ENCODE measurements at regions not wholly inside any gene's neighbourhood (a gene's known extent, or its start where the extent isn't known, plus 50 kb on each side); places are given as distances from the start of the nearest gene placed in this dataset.

GRCh38 chr2:67782443-67782842 is 280.4 kb downstream of the C1D start:
- peak; percentile 71 for DNase-seq
- Histone ChIP-seq H3K27me3 (no peaks in the 10 kb centered on the region), H3K36me3 (no peaks in the 10 kb centered on the region), H3K9me3 (no peaks in the 10 kb centered on the region), H3K27ac (peak overlapping the region in 3 of 4 donors; percentile 42 to 69 (median 55)), H3K4me1 (peaks cover 0 to 30% (median 15%) of the 10 kb centered on the region in 4 donors), H3K4me3 (no peak overlapping the region)
- TF ChIP-seq POLR2AphosphoS5 (IDR thresholded peaks at IDR 0.05) (peak in 3 of 4 donors; percentile 11 to 37 (median 18)), EP300 (IDR thresholded peaks at IDR 0.05) (no peak)
- TF ChIP-seq, protein P1, sequence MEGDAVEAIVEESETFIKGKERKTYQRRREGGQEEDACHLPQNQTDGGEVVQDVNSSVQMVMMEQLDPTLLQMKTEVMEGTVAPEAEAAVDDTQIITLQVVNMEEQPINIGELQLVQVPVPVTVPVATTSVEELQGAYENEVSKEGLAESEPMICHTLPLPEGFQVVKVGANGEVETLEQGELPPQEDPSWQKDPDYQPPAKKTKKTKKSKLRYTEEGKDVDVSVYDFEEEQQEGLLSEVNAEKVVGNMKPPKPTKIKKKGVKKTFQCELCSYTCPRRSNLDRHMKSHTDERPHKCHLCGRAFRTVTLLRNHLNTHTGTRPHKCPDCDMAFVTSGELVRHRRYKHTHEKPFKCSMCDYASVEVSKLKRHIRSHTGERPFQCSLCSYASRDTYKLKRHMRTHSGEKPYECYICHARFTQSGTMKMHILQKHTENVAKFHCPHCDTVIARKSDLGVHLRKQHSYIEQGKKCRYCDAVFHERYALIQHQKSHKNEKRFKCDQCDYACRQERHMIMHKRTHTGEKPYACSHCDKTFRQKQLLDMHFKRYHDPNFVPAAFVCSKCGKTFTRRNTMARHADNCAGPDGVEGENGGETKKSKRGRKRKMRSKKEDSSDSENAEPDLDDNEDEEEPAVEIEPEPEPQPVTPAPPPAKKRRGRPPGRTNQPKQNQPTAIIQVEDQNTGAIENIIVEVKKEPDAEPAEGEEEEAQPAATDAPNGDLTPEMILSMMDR (IDR thresholded peaks at IDR 0.05), result no peak
- intact Hi-C loops (cut with DNase I), result no loop called here
- WGBS, 2 donors, result 56 to 57% methylated on average over 4 of the region's 4 CpGs

DNA sequence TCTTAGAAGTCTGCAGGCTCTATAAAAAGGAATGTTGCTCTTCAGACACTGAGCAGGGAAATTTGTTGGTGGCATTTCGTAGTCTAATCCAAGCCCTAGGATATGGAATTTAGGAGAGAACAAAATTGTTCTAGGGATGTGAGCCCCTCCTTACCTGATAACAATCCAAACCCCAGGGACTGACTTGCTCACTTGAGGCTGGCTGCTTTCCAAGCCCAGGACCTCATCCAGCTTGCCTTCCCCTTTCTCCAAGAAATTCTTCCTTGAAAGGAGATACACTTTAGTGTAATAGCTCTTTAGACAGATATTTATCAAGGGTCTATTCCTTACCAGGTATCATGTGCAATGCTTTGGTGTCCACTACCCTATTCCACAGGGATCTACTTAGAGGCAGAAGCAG is 279.8 kb downstream of the C1D start:
- TF ChIP-seq, protein P1 (IDR thresholded peaks at IDR 0.05), result no peak
- TF ChIP-seq POLR2A (IDR thresholded peaks at IDR 0.05), result no peak
- no peak for TF ChIP-seq POLR2AphosphoS5 (IDR thresholded peaks at IDR 0.05)
- TF ChIP-seq EP300 (IDR thresholded peaks at IDR 0.05), result no peak
- Histone ChIP-seq H3K9me3 (no peaks in the 10 kb centered on the region), H3K27ac (peak overlapping the region in 3 of 4 donors; percentile 24 to 69 (median 55)), H3K27me3 (no peaks in the 10 kb centered on the region), H3K36me3 (no peaks in the 10 kb centered on the region), H3K4me3 (no peak overlapping the region), H3K4me1 (peaks cover 0 to 24% (median 15%) of the 10 kb centered on the region in 4 donors)
- WGBS, 2 donors, result 70% methylated on average over 1 of the region's 1 CpG
- DNase-seq, result no peak
- intact Hi-C loops (cut with DNase I), result no loop called here

- 68 to 90% methylated on average over 2 of the region's 2 CpGs for whole genome bisulfite sequencing, 2 donors
- no peaks in the 10 kb centered on the region for H3K9me3 ChIP-seq
- H3K27ac ChIP-seq, result no peak overlapping the region
- DNase-seq, result no peak
- no peak overlapping the region for H3K4me3 ChIP-seq
- no peaks in the 10 kb centered on the region for H3K4me1 ChIP-seq
- H3K27me3 ChIP-seq, result no peaks in the 10 kb centered on the region
- H3K36me3 ChIP-seq, result no peaks in the 10 kb centered on the region
- intact Hi-C loops (cut with DNase I), result no loop called here
- TF ChIP-seq POLR2AphosphoS5 (IDR thresholded peaks at IDR 0.05) (no peak), EP300 (IDR thresholded peaks at IDR 0.05) (no peak), POLR2A (IDR thresholded peaks at IDR 0.05) (no peak)
- TF ChIP-seq, protein P1 (IDR thresholded peaks at IDR 0.05), result no peak
These were observed 272.2 kb downstream of the C1D start for GRCh38 chr2:67790622-67791021.

GRCh38 chr2:67792191-67792590 is 270.6 kb downstream of the C1D start:
- H3K27ac ChIP-seq, result no peak overlapping the region
- no peaks in the 10 kb centered on the region for H3K4me1 ChIP-seq
- DNase-seq, result no peak
- TF ChIP-seq POLR2AphosphoS5 (IDR thresholded peaks at IDR 0.05) (no peak), POLR2A (IDR thresholded peaks at IDR 0.05) (no peak), EP300 (IDR thresholded peaks at IDR 0.05) (no peak)
- TF ChIP-seq, protein P1 (IDR thresholded peaks at IDR 0.05), result no peak
- H3K4me3 ChIP-seq, result no peak overlapping the region
- no peaks in the 10 kb centered on the region for H3K9me3 ChIP-seq
- WGBS, 2 donors, result 70 to 80% methylated on average over 4 of the region's 4 CpGs
- no peaks in the 10 kb centered on the region for H3K36me3 ChIP-seq
- intact Hi-C loops (cut with DNase I), result no loop called here
- no peaks in the 10 kb centered on the region for H3K27me3 ChIP-seq

- Histone ChIP-seq H3K27me3 (no peaks in the 10 kb centered on the region), H3K36me3 (no peaks in the 10 kb centered on the region), H3K27ac (no peak overlapping the region), H3K9me3 (no peaks in the 10 kb centered on the region), H3K4me1 (peaks cover 0 to 4% (median 3%) of the 10 kb centered on the region in 4 donors), H3K4me3 (no peak overlapping the region)
- intact Hi-C loops (cut with DNase I), result no loop called here
- no peak for DNase-seq
- no peak for TF ChIP-seq EP300 (IDR thresholded peaks at IDR 0.05)
- TF ChIP-seq POLR2A (IDR thresholded peaks at IDR 0.05), result no peak
- no peak for TF ChIP-seq POLR2AphosphoS5 (IDR thresholded peaks at IDR 0.05)
- TF ChIP-seq, protein P1 (IDR thresholded peaks at IDR 0.05), result no peak
- WGBS, 2 donors, result 87 to 88% methylated on average over 8 of the region's 8 CpGs
These were observed 270.1 kb downstream of the C1D start for GRCh38 chr2:67792681-67793091.

Measured in sigmoid colon (tissue), 6 donors.